Brain microvascular endothelial cell (primary cell): ENCODE measurements at regions not wholly inside any gene's neighbourhood (a gene's known extent, or its start where the extent isn't known, plus 50 kb on each side); places are given as distances from the start of the nearest gene placed in this dataset.

Experiments
- DNase-seq: peaks from one replicate; pipeline ENCODE4 v3.0.0-alpha.2; 2020
- H3K27ac ChIP-seq: fragments of 250-450 bp; sonication (Bioruptor Pico); 2 replicates; pipeline ENCODE4 v1.5.1; 2020; ENCODE audit warnings: mild to moderate bottlenecking, moderate library complexity
- H3K27me3 ChIP-seq: fragments of 250-450 bp; sonication (Bioruptor Pico); replicated peaks from 2 replicates; pipeline ENCODE4 v1.5.1; 2020; ENCODE audit warnings: mild to moderate bottlenecking
- H3K36me3 ChIP-seq: fragments of 250-450 bp; sonication (Bioruptor Pico); replicated peaks from 2 replicates; pipeline ENCODE4 v1.5.1; 2020; ENCODE audit warnings: mild to moderate bottlenecking
- H3K4me3 ChIP-seq: 2 replicates; pipeline ENCODE4 v1.5.1; 2011; ENCODE audit warnings: low read depth, mild to moderate bottlenecking, control low read depth, low read length, moderate library complexity
- in situ Hi-C: cut with HindIII; loops from 2 replicates; pipeline ENCODE4 v1.10.0; 2017; ENCODE audit warnings: low sequenced_read_pairs, low pct_ligation_motif_present
- TF ChIP-seq, protein P1 (sequence below): IDR thresholded peaks from 2 replicates; pipeline ENCODE4 v1.5.1; 2011; ENCODE audit warnings: low read depth, mild to moderate bottlenecking, moderate library complexity, low read length, control low read depth, inconsistent platforms; ENCODE audit errors: missing control alignments

- TF ChIP-seq, protein P1, sequence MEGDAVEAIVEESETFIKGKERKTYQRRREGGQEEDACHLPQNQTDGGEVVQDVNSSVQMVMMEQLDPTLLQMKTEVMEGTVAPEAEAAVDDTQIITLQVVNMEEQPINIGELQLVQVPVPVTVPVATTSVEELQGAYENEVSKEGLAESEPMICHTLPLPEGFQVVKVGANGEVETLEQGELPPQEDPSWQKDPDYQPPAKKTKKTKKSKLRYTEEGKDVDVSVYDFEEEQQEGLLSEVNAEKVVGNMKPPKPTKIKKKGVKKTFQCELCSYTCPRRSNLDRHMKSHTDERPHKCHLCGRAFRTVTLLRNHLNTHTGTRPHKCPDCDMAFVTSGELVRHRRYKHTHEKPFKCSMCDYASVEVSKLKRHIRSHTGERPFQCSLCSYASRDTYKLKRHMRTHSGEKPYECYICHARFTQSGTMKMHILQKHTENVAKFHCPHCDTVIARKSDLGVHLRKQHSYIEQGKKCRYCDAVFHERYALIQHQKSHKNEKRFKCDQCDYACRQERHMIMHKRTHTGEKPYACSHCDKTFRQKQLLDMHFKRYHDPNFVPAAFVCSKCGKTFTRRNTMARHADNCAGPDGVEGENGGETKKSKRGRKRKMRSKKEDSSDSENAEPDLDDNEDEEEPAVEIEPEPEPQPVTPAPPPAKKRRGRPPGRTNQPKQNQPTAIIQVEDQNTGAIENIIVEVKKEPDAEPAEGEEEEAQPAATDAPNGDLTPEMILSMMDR, result no peak
- Histone ChIP-seq H3K27me3 (peaks cover 23% of the 10 kb centered on the region), H3K4me3 (no peak overlapping the region), H3K36me3 (no peaks in the 10 kb centered on the region), H3K27ac (no peak overlapping the region)
- no peak for DNase-seq
- in situ Hi-C loops, result no loop called here
These were observed 65.4 kb upstream of the NKX1-1 start for GRCh38 chr4:1471443-1472147.

- TF ChIP-seq, protein P1, result no peak
- Histone ChIP-seq H3K27ac (no peak overlapping the region), H3K4me3 (no peak overlapping the region), H3K36me3 (no peaks in the 10 kb centered on the region), H3K27me3 (peaks cover 23% of the 10 kb centered on the region)
- in situ Hi-C loops, result no loop called here
- DNase-seq, result no peak
These were observed 64.7 kb upstream of the NKX1-1 start for GRCh38 chr4:1470816-1471442.

- TF ChIP-seq, protein P1, result no peak
- Histone ChIP-seq H3K27ac (no peak overlapping the region), H3K27me3 (peaks cover 23% of the 10 kb centered on the region), H3K36me3 (no peaks in the 10 kb centered on the region), H3K4me3 (no peak overlapping the region)
- DNase-seq, result no peak
- in situ Hi-C loops, result no loop called here
These were observed 64.1 kb upstream of the NKX1-1 start for GRCh38 chr4:1470393-1470670.

GRCh38 chr4:1469607-1470392 lies 63.6 kb upstream of the NKX1-1 start:
- Histone ChIP-seq H3K27me3 (peaks cover 23% of the 10 kb centered on the region), H3K4me3 (no peak overlapping the region), H3K36me3 (no peaks in the 10 kb centered on the region), H3K27ac (no peak overlapping the region)
- no peak for DNase-seq
- TF ChIP-seq, protein P1, result no peak
- in situ Hi-C loops, result no loop called here

DNA sequence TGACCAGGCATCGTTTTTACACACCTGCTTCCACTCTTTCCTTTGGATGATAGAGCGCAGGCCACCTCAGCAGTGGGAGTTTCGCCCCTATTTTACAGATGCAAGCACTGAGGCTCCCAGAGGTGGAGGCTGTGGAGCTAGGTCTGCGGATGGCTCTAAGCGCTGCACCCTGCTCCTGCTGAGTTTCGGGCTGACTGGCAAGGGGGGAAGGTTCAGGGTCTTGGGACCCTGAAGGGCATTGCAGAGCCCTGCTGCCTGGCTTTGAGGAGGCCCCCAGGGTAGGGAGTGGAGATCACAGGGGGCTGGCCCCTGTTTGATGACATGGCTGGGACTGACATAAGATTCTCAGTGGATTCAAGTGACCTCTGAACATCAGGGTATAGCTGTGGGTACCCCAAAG lies 62.8 kb upstream of the NKX1-1 start:
- Histone ChIP-seq H3K4me3 (no peak overlapping the region), H3K36me3 (no peaks in the 10 kb centered on the region), H3K27ac (no peak overlapping the region), H3K27me3 (peaks cover 28% of the 10 kb centered on the region)
- in situ Hi-C loops, result no loop called here
- DNase-seq, result no peak
- TF ChIP-seq, protein P1, result no peak
